ENCODE measurements at regions not wholly inside any gene's neighbourhood (a gene's known extent, or its start where the extent isn't known, plus 50 kb on each side); places are given as distances from the start of the nearest gene placed in this dataset.

- Histone ChIP-seq H3K4me3 (ENCODE audit: low read depth in 1 of 2, low read length in 1 of 2) (no peak overlapping the region), H3K4me1 (ENCODE audit: control insufficient read depth in 1 of 2, insufficient read depth in 1 of 2, low read depth in 1 of 2, low read length in 1 of 2) (no peaks in the 10 kb centered on the region), H3K9me3 (no peaks in the 10 kb centered on the region), H3K36me3 (no peaks in the 10 kb centered on the region), H3K27me3 (no peaks in the 10 kb centered on the region), H3K27ac (no peak overlapping the region)
- TF ChIP-seq, protein P1, sequence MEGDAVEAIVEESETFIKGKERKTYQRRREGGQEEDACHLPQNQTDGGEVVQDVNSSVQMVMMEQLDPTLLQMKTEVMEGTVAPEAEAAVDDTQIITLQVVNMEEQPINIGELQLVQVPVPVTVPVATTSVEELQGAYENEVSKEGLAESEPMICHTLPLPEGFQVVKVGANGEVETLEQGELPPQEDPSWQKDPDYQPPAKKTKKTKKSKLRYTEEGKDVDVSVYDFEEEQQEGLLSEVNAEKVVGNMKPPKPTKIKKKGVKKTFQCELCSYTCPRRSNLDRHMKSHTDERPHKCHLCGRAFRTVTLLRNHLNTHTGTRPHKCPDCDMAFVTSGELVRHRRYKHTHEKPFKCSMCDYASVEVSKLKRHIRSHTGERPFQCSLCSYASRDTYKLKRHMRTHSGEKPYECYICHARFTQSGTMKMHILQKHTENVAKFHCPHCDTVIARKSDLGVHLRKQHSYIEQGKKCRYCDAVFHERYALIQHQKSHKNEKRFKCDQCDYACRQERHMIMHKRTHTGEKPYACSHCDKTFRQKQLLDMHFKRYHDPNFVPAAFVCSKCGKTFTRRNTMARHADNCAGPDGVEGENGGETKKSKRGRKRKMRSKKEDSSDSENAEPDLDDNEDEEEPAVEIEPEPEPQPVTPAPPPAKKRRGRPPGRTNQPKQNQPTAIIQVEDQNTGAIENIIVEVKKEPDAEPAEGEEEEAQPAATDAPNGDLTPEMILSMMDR (IDR thresholded peaks at IDR 0.05): no peak
Observed at GRCh38 chr4:3343358-3343757, 50.5 kb downstream of the RGS12 start.

- Histone ChIP-seq H3K27ac (no peak overlapping the region), H3K36me3 (no peaks in the 10 kb centered on the region), H3K4me1 (ENCODE audit: control insufficient read depth in 1 of 2, insufficient read depth in 1 of 2, low read depth in 1 of 2, low read length in 1 of 2) (no peaks in the 10 kb centered on the region), H3K4me3 (ENCODE audit: low read depth in 1 of 2, low read length in 1 of 2) (no peak overlapping the region), H3K9me3 (no peaks in the 10 kb centered on the region), H3K27me3 (no peaks in the 10 kb centered on the region)
- TF ChIP-seq, protein P1 (IDR thresholded peaks at IDR 0.05): no peak
Observed at GRCh38 chr4:3344104-3344503, 51.3 kb downstream of the RGS12 start.

DNA sequence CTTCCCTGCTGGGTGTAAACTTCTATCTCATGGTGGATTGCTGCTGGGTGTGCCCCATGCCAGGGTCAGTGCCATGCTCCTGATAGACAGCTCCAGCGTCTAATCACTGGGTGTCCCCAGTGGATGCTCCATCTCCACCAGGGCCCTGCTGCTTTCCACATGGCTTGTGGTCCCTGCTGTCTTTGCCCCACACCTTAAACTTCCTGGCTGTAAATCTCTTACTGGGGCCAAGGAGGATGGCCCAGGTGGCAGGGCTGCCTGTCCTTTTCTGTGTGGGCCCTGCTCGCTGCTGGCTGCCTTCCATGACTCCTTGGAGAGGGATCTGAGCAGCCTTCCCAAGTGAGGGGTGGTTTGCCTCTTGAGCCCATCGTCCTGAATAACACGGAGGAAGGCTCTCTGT is 51.8 kb downstream of the RGS12 start:
- H3K27me3 ChIP-seq: no peaks in the 10 kb centered on the region
- H3K9me3 ChIP-seq: no peaks in the 10 kb centered on the region
- no peaks in the 10 kb centered on the region for H3K4me1 ChIP-seq (ENCODE audit: control insufficient read depth in 1 of 2, insufficient read depth in 1 of 2, low read depth in 1 of 2, low read length in 1 of 2)
- TF ChIP-seq, protein P1 (IDR thresholded peaks at IDR 0.05): no peak
- H3K27ac ChIP-seq: no peak overlapping the region
- H3K36me3 ChIP-seq: no peaks in the 10 kb centered on the region
- H3K4me3 ChIP-seq (ENCODE audit: low read depth in 1 of 2, low read length in 1 of 2): no peak overlapping the region

DNA sequence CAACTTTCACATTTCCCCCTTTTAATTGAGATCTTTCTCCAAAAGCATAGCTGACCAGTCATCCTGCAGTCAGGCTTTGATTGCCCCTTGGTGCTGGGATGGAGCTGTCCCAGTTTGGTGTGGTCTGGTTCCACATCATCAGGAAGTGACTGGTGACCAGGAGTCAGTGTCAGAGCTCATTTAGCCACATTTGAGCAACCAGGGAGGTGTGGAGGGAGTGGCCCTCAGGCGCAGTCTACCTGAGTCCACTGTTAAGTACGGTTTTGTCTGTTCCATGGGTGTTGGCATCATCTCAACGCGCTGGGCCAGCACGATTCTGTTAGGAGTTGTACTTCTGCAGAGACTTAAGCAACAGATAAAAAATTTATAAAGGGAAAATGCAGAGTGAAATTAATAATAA is 52.6 kb downstream of the RGS12 start:
- TF ChIP-seq, protein P1 (IDR thresholded peaks at IDR 0.05): no peak
- Histone ChIP-seq H3K9me3 (no peaks in the 10 kb centered on the region), H3K27me3 (no peaks in the 10 kb centered on the region), H3K4me1 (ENCODE audit: control insufficient read depth in 1 of 2, insufficient read depth in 1 of 2, low read depth in 1 of 2, low read length in 1 of 2) (no peaks in the 10 kb centered on the region), H3K4me3 (ENCODE audit: low read depth in 1 of 2, low read length in 1 of 2) (no peak overlapping the region), H3K27ac (no peak overlapping the region), H3K36me3 (no peaks in the 10 kb centered on the region)

DNA sequence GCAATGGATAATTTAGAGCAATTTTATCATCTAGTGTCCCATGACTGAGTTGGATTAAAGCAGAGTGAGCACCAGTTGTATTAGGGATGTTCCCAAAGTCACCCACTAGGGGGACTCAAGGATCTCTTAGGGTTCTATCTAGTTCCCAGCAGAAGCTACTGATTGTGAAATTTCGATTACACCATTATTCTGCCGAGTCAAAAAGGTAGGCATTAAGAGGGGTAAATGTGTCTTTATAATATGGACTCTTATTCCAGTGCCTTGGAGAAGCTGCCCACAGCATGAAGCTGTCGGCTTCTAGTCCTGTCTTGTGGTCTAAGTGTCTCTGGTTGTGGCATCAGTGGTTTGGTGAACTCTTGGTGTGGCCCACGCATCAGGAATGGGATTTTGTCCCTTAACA is 53.3 kb downstream of the RGS12 start:
- Histone ChIP-seq H3K36me3 (no peaks in the 10 kb centered on the region), H3K4me3 (ENCODE audit: low read depth in 1 of 2, low read length in 1 of 2) (no peak overlapping the region), H3K27me3 (no peaks in the 10 kb centered on the region), H3K4me1 (ENCODE audit: control insufficient read depth in 1 of 2, insufficient read depth in 1 of 2, low read depth in 1 of 2, low read length in 1 of 2) (no peaks in the 10 kb centered on the region), H3K9me3 (no peaks in the 10 kb centered on the region), H3K27ac (no peak overlapping the region)
- TF ChIP-seq, protein P1 (IDR thresholded peaks at IDR 0.05): no peak

- no peaks in the 10 kb centered on the region for H3K36me3 ChIP-seq
- H3K27me3 ChIP-seq: no peaks in the 10 kb centered on the region
- TF ChIP-seq, protein P1 (IDR thresholded peaks at IDR 0.05): no peak
- H3K27ac ChIP-seq: no peak overlapping the region
- H3K9me3 ChIP-seq: no peaks in the 10 kb centered on the region
- no peaks in the 10 kb centered on the region for H3K4me1 ChIP-seq (ENCODE audit: control insufficient read depth in 1 of 2, insufficient read depth in 1 of 2, low read depth in 1 of 2, low read length in 1 of 2)
- no peak overlapping the region for H3K4me3 ChIP-seq (ENCODE audit: low read depth in 1 of 2, low read length in 1 of 2)
Observed at GRCh38 chr4:3347871-3348270, 55.0 kb downstream of the RGS12 start.

Measured in neutrophil (primary cell).